Esophagus squamous epithelium (tissue), 5 donors: ENCODE measurements at regions not wholly inside any gene's neighbourhood (a gene's known extent, or its start where the extent isn't known, plus 50 kb on each side); places are given as distances from the start of the nearest gene placed in this dataset.
"Not testable (repeated sequence)": the region's sequence is repeated elsewhere in the genome, so short reads cannot be mapped to it uniquely, and the experiment has no call there.

Source experiments
- DNase-seq: peaks from one replicate; lab custom pipeline; 2025; lab: John Stamatoyannopoulos, UW
- H3K27ac ChIP-seq, 4 donors: fragments of 200-600 bp; sonication (generic); one replicate each; pipeline ENCODE4 v1.5.1; 2016 to 2019; ENCODE audit warnings: mild to moderate bottlenecking in 1 of 4
- H3K27me3 ChIP-seq, 4 donors: fragments of 200-600 bp; sonication (generic); 1 replicate in 3 of 4; 2 replicates in 1 of 4; pipeline versions ENCODE4 v1.5.1 to v1.6.0; 2017 to 2021; ENCODE audit warnings: antibody characterized with exemption in 1 of 4
- H3K36me3 ChIP-seq, 3 donors: fragments of 200-600 bp; sonication (generic); one replicate each; pipeline ENCODE4 v1.5.1; 2016 to 2019
- H3K4me1 ChIP-seq, 3 donors: fragments of 200-600 bp; sonication (generic); one replicate each; pipeline ENCODE4 v1.5.1; 2017 to 2019
- H3K4me3 ChIP-seq, 4 donors: fragments of 200-600 bp; sonication (generic); 1 replicate in 3 of 4; 2 replicates in 1 of 4; pipeline ENCODE4 v1.5.1; 2016 to 2019; ENCODE audit warnings: mild to moderate bottlenecking in 2 of 4, moderate library complexity in 1 of 4
- H3K9me3 ChIP-seq, 3 donors: fragments of 200-600 bp; sonication (generic); one replicate each; pipeline ENCODE4 v1.5.1; 2016 to 2019
- CTCF ChIP-seq, 6 experiments: fragments of 450-650 bp in 4 of 6; fragments of 200-600 bp in 2 of 6; sonication (generic) in 2 of 6; IDR thresholded peaks; one replicate each; pipeline ENCODE4 v1.5.1; 2016 to 2019; ENCODE audit warnings: antibody characterized with exemption in 6 of 6, mild to moderate bottlenecking in 4 of 6, moderate library complexity in 4 of 6
- POLR2A ChIP-seq, 4 donors: fragments of 450-650 bp; IDR thresholded peaks; one replicate each; pipeline ENCODE4 v1.6.1; 2017; ENCODE audit warnings: antibody characterized with exemption in 4 of 4, mild to moderate bottlenecking in 4 of 4, moderate library complexity in 3 of 4
- WGBS, 2 donors: methylation state at CpG; one replicate each; pipeline ENCODE4 v1.1.5; 2018; 5-methylcytosine and 5-hydroxymethylcytosine counted together
- intact Hi-C: fragments of 100-400 bp; cut with DNase I; formaldehyde crosslinking; loops from one replicate; pipeline ENCODE4 v1.15.0; 2022
- donor health status: DM: yes; HTN: yes; CAD: no.

- no peaks in the 10 kb centered on the region for H3K9me3 ChIP-seq
- TF ChIP-seq POLR2A (IDR thresholded peaks at IDR 0.05) = no peak
- TF ChIP-seq CTCF (IDR thresholded peaks at IDR 0.05) = no peak
- no peak for DNase-seq
- intact Hi-C loops = no loop called here
- H3K27ac ChIP-seq = no peak overlapping the region
- H3K36me3 ChIP-seq = no peaks in the 10 kb centered on the region
- no peaks in the 10 kb centered on the region for H3K27me3 ChIP-seq
- no peaks in the 10 kb centered on the region for H3K4me1 ChIP-seq
- WGBS, 2 donors = 90 to 100% methylated on average over 1 of the region's 1 CpG
- H3K4me3 ChIP-seq = no peak overlapping the region
These were observed 821.6 kb downstream of the ANKRD7 start for GRCh38 chr7:119046068-119046467.

GRCh38 chr7:119065966-119066365, 841.5 kb downstream of the ANKRD7 start:
- Histone ChIP-seq H3K36me3 (no peaks in the 10 kb centered on the region), H3K27me3 (no peaks in the 10 kb centered on the region), H3K4me1 (no peaks in the 10 kb centered on the region), H3K4me3 (no peak overlapping the region), H3K27ac (no peak overlapping the region), H3K9me3 (no peaks in the 10 kb centered on the region)
- TF ChIP-seq CTCF (IDR thresholded peaks at IDR 0.05) (no peak), POLR2A (IDR thresholded peaks at IDR 0.05) (no peak)
- DNase-seq = no peak
- intact Hi-C loops = no loop called here
- WGBS, 2 donors = 81 to 88% methylated on average over 4 of the region's 4 CpGs

- TF ChIP-seq CTCF (IDR thresholded peaks at IDR 0.05) (no peak), POLR2A (IDR thresholded peaks at IDR 0.05) (no peak)
- 84 to 85% methylated on average over 1 of the region's 1 CpG for WGBS, 2 donors
- intact Hi-C loops = no loop called here
- no peak overlapping the region for H3K4me3 ChIP-seq
- peaks cover 0 to 8% (median 0%) of the 10 kb centered on the region in 3 donors for H3K9me3 ChIP-seq
- no peaks in the 10 kb centered on the region for H3K4me1 ChIP-seq
- no peaks in the 10 kb centered on the region for H3K36me3 ChIP-seq
- no peaks in the 10 kb centered on the region for H3K27me3 ChIP-seq
- DNase-seq = no peak
- H3K27ac ChIP-seq = no peak overlapping the region
These were observed 861.5 kb downstream of the ANKRD7 start for GRCh38 chr7:119086026-119086425.

GRCh38 chr7:119090851-119091250, 866.3 kb downstream of the ANKRD7 start:
- DNase-seq = no peak
- TF ChIP-seq CTCF (IDR thresholded peaks at IDR 0.05) = no peak
- TF ChIP-seq POLR2A (IDR thresholded peaks at IDR 0.05) = no peak
- Histone ChIP-seq H3K27ac (no peak overlapping the region), H3K27me3 (no peaks in the 10 kb centered on the region), H3K9me3 (no peaks in the 10 kb centered on the region), H3K4me3 (no peak overlapping the region), H3K4me1 (no peaks in the 10 kb centered on the region), H3K36me3 (no peaks in the 10 kb centered on the region)
- intact Hi-C loops = no loop called here

- no peaks in the 10 kb centered on the region for H3K36me3 ChIP-seq
- no peaks in the 10 kb centered on the region for H3K27me3 ChIP-seq
- no peak overlapping the region for H3K4me3 ChIP-seq
- no peak for DNase-seq
- TF ChIP-seq POLR2A (IDR thresholded peaks at IDR 0.05) = no peak
- no peak for TF ChIP-seq CTCF (IDR thresholded peaks at IDR 0.05)
- H3K27ac ChIP-seq = no peak overlapping the region
- WGBS, 2 donors = 65 to 87% methylated on average over 3 of the region's 3 CpGs
- H3K9me3 ChIP-seq = no peaks in the 10 kb centered on the region
- intact Hi-C loops = no loop called here
- no peaks in the 10 kb centered on the region for H3K4me1 ChIP-seq
These were observed 872.2 kb downstream of the ANKRD7 start for GRCh38 chr7:119096683-119097082.

- H3K36me3 ChIP-seq, H3K4me3 ChIP-seq, DNase-seq, H3K27ac ChIP-seq, H3K4me1 ChIP-seq, H3K9me3 ChIP-seq, intact Hi-C loops, H3K27me3 ChIP-seq: not testable (repeated sequence)
- WGBS, 2 donors = 24 to 26% methylated on average over 4 of the region's 4 CpGs
These were observed 876.2 kb downstream of the ANKRD7 start for GRCh38 chr7:119100611-119101258.
